Epithelial cell of proximal tubule (primary cell): ENCODE measurements at regions not wholly inside any gene's neighbourhood (a gene's known extent, or its start where the extent isn't known, plus 50 kb on each side); places are given as distances from the start of the nearest gene placed in this dataset.
A peak's percentile ranks its signal among the peaks of the same experiment; 100 is the strongest.

Experiments
- DNase-seq: peaks from one replicate; pipeline ENCODE4 v3.0.0-alpha.2; 2011; ENCODE audit warnings: low read depth
- H3K4me3 ChIP-seq: 2 replicates; pipeline ENCODE4 v1.5.1; 2011; ENCODE audit warnings: low read depth, mild to moderate bottlenecking, low read length
- TF ChIP-seq, protein P1 (sequence below): conservative IDR thresholded peaks from 2 replicates; pipeline ENCODE4 v1.5.1; 2012; ENCODE audit warnings: low read depth, mild to moderate bottlenecking, low read length

GRCh38 chr4:131534944-131535645 is 1614.0 kb upstream of the PCDH10 start:
- DNase-seq, result peak; percentile 81

GRCh38 chr4:131540256-131540655 is 1608.8 kb upstream of the PCDH10 start:
- DNase-seq, result no peak
- TF ChIP-seq, protein P1, sequence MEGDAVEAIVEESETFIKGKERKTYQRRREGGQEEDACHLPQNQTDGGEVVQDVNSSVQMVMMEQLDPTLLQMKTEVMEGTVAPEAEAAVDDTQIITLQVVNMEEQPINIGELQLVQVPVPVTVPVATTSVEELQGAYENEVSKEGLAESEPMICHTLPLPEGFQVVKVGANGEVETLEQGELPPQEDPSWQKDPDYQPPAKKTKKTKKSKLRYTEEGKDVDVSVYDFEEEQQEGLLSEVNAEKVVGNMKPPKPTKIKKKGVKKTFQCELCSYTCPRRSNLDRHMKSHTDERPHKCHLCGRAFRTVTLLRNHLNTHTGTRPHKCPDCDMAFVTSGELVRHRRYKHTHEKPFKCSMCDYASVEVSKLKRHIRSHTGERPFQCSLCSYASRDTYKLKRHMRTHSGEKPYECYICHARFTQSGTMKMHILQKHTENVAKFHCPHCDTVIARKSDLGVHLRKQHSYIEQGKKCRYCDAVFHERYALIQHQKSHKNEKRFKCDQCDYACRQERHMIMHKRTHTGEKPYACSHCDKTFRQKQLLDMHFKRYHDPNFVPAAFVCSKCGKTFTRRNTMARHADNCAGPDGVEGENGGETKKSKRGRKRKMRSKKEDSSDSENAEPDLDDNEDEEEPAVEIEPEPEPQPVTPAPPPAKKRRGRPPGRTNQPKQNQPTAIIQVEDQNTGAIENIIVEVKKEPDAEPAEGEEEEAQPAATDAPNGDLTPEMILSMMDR, result no peak
- H3K4me3 ChIP-seq, result no peak overlapping the region

More at GRCh38 chr4:131534944-131535645, 1614.0 kb upstream of the PCDH10 start:
- H3K4me3 ChIP-seq, result no peak overlapping the region
- TF ChIP-seq, protein P1, result no peak

GRCh38 chr4:131547506-131547981 is 1601.5 kb upstream of the PCDH10 start:
- no peak for DNase-seq

GRCh38 chr4:131551306-131551705 is 1597.8 kb upstream of the PCDH10 start:
- DNase-seq, result no peak
- TF ChIP-seq, protein P1, result no peak
- H3K4me3 ChIP-seq, result no peak overlapping the region

More at GRCh38 chr4:131547506-131547981, 1601.5 kb upstream of the PCDH10 start:
- TF ChIP-seq, protein P1, result no peak
- H3K4me3 ChIP-seq, result no peak overlapping the region

DNA sequence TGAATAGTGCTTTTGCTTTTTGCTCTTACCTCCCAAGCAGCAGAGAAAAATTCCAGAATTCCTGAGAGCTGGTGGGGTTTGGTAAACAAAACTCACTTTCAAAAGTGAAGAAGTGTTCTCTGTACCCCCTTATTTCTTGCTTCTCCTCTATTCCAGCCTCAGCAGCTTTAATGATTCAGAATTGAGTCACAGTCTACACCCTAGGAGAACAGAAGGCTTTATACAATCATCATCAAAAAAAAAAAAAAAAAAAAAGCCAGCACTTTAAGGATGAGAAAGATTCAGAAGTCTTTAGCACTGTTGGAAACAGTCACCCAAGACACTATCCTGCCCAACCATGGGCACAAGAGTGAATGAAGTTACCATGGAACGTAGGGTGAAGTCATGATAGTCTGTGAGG is 1583.1 kb upstream of the PCDH10 start:
- DNase-seq, result no peak

GRCh38 chr4:131584587-131584986 is 1564.5 kb upstream of the PCDH10 start:
- no peak for DNase-seq
- TF ChIP-seq, protein P1, result no peak
- no peak overlapping the region for H3K4me3 ChIP-seq

More for the DNA sequence above, 1583.1 kb upstream of the PCDH10 start:
- no peak overlapping the region for H3K4me3 ChIP-seq
- TF ChIP-seq, protein P1, result no peak

- TF ChIP-seq, protein P1, result no peak
- no peak overlapping the region for H3K4me3 ChIP-seq
- no peak for DNase-seq
Measured at GRCh38 chr4:131595140-131595539, 1554.0 kb upstream of the PCDH10 start.
